A549 (cell line): ENCODE measurements at regions not wholly inside any gene's neighbourhood (a gene's known extent, or its start where the extent isn't known, plus 50 kb on each side); places are given as distances from the start of the nearest gene placed in this dataset.

Source experiments
- CBX8 ChIP-seq: fragments of 200-600 bp; sonication (generic); IDR thresholded peaks from 2 replicates; pipeline ENCODE4 v1.6.1; 2016
- CEBPB ChIP-seq, 2 experiments: fragments of >200 bp in 1 of 2; sonication (Bioruptor Twin) in 1 of 2; formaldehyde crosslinking in 1 of 2; IDR thresholded peaks; 2 replicates each; pipeline ENCODE4 v1.6.1; 2012 to 2016
- ESRRA ChIP-seq: fragments of 150-350 bp; IDR thresholded peaks from 2 replicates; pipeline ENCODE4 v1.6.1; 2014; ENCODE audit warnings: mild to moderate bottlenecking, low read length, borderline replicate concordance
- KDM5A ChIP-seq: fragments of 200-600 bp; sonication (generic); IDR thresholded peaks from 2 replicates; pipeline ENCODE4 v1.6.1; 2016; ENCODE audit warnings: antibody characterized with exemption, mild to moderate bottlenecking
- NR3C1 ChIP-seq: fragments of >200 bp; sonication (Bioruptor Twin); formaldehyde crosslinking; IDR thresholded peaks from 3 replicates; pipeline ENCODE4 v1.6.1; 2017
- RAD21 ChIP-seq, 2 experiments: fragments of >200 bp in 1 of 2; sonication (Bioruptor Twin) in 1 of 2; formaldehyde crosslinking in 1 of 2; IDR thresholded peaks in 1 of 2; conservative IDR thresholded peaks in 1 of 2; 2 replicates in 1 of 2; 3 replicates in 1 of 2; pipeline ENCODE4 v1.6.1; 2012 to 2018; ENCODE audit warnings: inconsistent platforms in 1 of 2
- SREBF2 ChIP-seq: fragments of 450-650 bp; IDR thresholded peaks from 2 replicates; pipeline ENCODE4 v1.6.1; 2014; ENCODE audit warnings: mild to moderate bottlenecking, moderate library complexity
- ZFP36 ChIP-seq: fragments of 450-650 bp; IDR thresholded peaks from 2 replicates; pipeline ENCODE4 v1.6.1; 2014; ENCODE audit warnings: borderline replicate concordance; ENCODE audit not compliant: partially characterized antibody
- TF ChIP-seq, protein P1 (sequence below): fragments of >200 bp; sonication (Bioruptor Twin); formaldehyde crosslinking; IDR thresholded peaks from 3 replicates; pipeline ENCODE4 v1.5.1; 2016
- TF ChIP-seq, protein P2 (sequence below): IDR thresholded peaks from 2 replicates; pipeline ENCODE4 v1.6.1; 2012
- TF ChIP-seq, protein P3 (sequence below): fragments of 200-600 bp; sonication (generic); IDR thresholded peaks from 2 replicates; pipeline ENCODE4 v1.6.1; 2016; ENCODE audit warnings: antibody characterized with exemption, mild to moderate bottlenecking, moderate library complexity
- TF ChIP-seq, protein P4 (sequence below): fragments of >200 bp; sonication (Bioruptor Twin); formaldehyde crosslinking; IDR thresholded peaks from 3 replicates; pipeline ENCODE4 v1.6.1; 2016
- TF ChIP-seq, protein P5 (sequence below): fragments of 150-350 bp; IDR thresholded peaks from 2 replicates; pipeline ENCODE4 v1.6.1; 2014; ENCODE audit warnings: low read depth, mild to moderate bottlenecking, low read length
- TF ChIP-seq, protein P6 (sequence below): fragments of 450-650 bp; IDR thresholded peaks from 2 replicates; pipeline ENCODE4 v1.6.1; 2014; ENCODE audit warnings: antibody characterized with exemption

DNA sequence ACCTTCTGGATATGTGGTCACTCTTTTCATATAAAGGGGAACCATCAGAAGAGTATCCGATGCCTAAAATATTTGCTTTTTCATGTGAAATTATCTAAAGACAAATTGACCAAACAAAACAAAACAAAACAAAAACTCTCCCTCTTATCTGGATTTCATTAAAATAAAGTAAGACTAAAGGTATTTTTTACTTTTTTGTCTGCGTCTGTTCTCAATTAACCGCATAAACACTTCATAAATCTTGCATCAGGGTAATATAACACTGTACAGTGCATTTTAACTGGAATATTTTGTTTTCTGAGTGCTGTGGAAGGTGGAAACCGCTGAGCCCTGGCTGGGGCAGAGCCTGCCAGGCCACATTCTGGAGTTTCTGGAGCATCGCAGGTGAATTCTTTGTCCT is 234.1 kb upstream of the ZFP64 start:
- TF ChIP-seq, protein P1, sequence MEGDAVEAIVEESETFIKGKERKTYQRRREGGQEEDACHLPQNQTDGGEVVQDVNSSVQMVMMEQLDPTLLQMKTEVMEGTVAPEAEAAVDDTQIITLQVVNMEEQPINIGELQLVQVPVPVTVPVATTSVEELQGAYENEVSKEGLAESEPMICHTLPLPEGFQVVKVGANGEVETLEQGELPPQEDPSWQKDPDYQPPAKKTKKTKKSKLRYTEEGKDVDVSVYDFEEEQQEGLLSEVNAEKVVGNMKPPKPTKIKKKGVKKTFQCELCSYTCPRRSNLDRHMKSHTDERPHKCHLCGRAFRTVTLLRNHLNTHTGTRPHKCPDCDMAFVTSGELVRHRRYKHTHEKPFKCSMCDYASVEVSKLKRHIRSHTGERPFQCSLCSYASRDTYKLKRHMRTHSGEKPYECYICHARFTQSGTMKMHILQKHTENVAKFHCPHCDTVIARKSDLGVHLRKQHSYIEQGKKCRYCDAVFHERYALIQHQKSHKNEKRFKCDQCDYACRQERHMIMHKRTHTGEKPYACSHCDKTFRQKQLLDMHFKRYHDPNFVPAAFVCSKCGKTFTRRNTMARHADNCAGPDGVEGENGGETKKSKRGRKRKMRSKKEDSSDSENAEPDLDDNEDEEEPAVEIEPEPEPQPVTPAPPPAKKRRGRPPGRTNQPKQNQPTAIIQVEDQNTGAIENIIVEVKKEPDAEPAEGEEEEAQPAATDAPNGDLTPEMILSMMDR, result no peak
- TF ChIP-seq, protein P2, sequence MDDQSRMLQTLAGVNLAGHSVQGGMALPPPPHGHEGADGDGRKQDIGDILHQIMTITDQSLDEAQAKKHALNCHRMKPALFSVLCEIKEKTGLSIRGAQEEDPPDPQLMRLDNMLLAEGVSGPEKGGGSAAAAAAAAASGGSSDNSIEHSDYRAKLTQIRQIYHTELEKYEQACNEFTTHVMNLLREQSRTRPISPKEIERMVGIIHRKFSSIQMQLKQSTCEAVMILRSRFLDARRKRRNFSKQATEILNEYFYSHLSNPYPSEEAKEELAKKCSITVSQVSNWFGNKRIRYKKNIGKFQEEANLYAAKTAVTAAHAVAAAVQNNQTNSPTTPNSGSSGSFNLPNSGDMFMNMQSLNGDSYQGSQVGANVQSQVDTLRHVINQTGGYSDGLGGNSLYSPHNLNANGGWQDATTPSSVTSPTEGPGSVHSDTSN, result no peak
- TF ChIP-seq KDM5A (no peak), SREBF2 (no peak), ZFP36 (no peak), NR3C1 (no peak), ESRRA (no peak), RAD21 (conservative IDR thresholded peaks at IDR 0.05 in 1 of 2, IDR thresholded peaks at IDR 0.05 in 1 of 2) (no peak), CBX8 (no peak), CEBPB (IDR thresholded peaks at IDR 0.05) (no peak)
- TF ChIP-seq, protein P3, sequence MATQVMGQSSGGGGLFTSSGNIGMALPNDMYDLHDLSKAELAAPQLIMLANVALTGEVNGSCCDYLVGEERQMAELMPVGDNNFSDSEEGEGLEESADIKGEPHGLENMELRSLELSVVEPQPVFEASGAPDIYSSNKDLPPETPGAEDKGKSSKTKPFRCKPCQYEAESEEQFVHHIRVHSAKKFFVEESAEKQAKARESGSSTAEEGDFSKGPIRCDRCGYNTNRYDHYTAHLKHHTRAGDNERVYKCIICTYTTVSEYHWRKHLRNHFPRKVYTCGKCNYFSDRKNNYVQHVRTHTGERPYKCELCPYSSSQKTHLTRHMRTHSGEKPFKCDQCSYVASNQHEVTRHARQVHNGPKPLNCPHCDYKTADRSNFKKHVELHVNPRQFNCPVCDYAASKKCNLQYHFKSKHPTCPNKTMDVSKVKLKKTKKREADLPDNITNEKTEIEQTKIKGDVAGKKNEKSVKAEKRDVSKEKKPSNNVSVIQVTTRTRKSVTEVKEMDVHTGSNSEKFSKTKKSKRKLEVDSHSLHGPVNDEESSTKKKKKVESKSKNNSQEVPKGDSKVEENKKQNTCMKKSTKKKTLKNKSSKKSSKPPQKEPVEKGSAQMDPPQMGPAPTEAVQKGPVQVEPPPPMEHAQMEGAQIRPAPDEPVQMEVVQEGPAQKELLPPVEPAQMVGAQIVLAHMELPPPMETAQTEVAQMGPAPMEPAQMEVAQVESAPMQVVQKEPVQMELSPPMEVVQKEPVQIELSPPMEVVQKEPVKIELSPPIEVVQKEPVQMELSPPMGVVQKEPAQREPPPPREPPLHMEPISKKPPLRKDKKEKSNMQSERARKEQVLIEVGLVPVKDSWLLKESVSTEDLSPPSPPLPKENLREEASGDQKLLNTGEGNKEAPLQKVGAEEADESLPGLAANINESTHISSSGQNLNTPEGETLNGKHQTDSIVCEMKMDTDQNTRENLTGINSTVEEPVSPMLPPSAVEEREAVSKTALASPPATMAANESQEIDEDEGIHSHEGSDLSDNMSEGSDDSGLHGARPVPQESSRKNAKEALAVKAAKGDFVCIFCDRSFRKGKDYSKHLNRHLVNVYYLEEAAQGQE, result no peak
- TF ChIP-seq, protein P4, sequence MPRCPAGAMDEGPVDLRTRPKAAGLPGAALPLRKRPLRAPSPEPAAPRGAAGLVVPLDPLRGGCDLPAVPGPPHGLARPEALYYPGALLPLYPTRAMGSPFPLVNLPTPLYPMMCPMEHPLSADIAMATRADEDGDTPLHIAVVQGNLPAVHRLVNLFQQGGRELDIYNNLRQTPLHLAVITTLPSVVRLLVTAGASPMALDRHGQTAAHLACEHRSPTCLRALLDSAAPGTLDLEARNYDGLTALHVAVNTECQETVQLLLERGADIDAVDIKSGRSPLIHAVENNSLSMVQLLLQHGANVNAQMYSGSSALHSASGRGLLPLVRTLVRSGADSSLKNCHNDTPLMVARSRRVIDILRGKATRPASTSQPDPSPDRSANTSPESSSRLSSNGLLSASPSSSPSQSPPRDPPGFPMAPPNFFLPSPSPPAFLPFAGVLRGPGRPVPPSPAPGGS, result no peak
- TF ChIP-seq, protein P5, sequence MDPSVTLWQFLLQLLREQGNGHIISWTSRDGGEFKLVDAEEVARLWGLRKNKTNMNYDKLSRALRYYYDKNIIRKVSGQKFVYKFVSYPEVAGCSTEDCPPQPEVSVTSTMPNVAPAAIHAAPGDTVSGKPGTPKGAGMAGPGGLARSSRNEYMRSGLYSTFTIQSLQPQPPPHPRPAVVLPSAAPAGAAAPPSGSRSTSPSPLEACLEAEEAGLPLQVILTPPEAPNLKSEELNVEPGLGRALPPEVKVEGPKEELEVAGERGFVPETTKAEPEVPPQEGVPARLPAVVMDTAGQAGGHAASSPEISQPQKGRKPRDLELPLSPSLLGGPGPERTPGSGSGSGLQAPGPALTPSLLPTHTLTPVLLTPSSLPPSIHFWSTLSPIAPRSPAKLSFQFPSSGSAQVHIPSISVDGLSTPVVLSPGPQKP, result no peak
- TF ChIP-seq, protein P6, sequence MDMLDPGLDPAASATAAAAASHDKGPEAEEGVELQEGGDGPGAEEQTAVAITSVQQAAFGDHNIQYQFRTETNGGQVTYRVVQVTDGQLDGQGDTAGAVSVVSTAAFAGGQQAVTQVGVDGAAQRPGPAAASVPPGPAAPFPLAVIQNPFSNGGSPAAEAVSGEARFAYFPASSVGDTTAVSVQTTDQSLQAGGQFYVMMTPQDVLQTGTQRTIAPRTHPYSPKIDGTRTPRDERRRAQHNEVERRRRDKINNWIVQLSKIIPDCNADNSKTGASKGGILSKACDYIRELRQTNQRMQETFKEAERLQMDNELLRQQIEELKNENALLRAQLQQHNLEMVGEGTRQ, result no peak
